ENCODE measurements at regions not wholly inside any gene's neighbourhood (a gene's known extent, or its start where the extent isn't known, plus 50 kb on each side); places are given as distances from the start of the nearest gene placed in this dataset.

- no peaks in the 10 kb centered on the region for H3K27me3 ChIP-seq (ENCODE audit: control insufficient read depth in 1 of 2, insufficient read depth in 1 of 2, low read length in 2 of 2)
- H2BK5ac ChIP-seq (ENCODE audit: low read depth, low read length, poor library complexity, severe bottlenecking) = no peak overlapping the region
- no peak overlapping the region for H2BK15ac ChIP-seq (ENCODE audit: low read depth, poor library complexity, severe bottlenecking)
- no peaks in the 10 kb centered on the region for H3K9me3 ChIP-seq (ENCODE audit: control insufficient read depth, low read length)
- no peak overlapping the region for H3K14ac ChIP-seq (ENCODE audit: low read length in 2 of 2)
- H3K27ac ChIP-seq (ENCODE audit: low read length, poor library complexity, severe bottlenecking) = no peak overlapping the region
- no peak overlapping the region for H2AFZ ChIP-seq (ENCODE audit: low read depth, low read length)
- DNase-seq = no peak
- no peak overlapping the region for H3K4ac ChIP-seq (ENCODE audit: low read depth in 1 of 2, low read length in 2 of 2)
- no peaks in the 10 kb centered on the region for H3K79me1 ChIP-seq (replicated peaks; ENCODE audit: low read length, poor library complexity, severe bottlenecking)
- no peak overlapping the region for H3K18ac ChIP-seq (ENCODE audit: low read depth in 1 of 2, low read length in 2 of 2)
- H3K36me3 ChIP-seq (ENCODE audit: control insufficient read depth in 1 of 2, insufficient read depth in 2 of 2, low read depth in 1 of 2, low read length in 2 of 2) = no peaks in the 10 kb centered on the region
- H3K23ac ChIP-seq (ENCODE audit: low read length in 2 of 2) = no peak overlapping the region
- H3K4me3 ChIP-seq (ENCODE audit: insufficient read depth in 1 of 2, low read depth in 1 of 2, low read length in 2 of 2) = no peak overlapping the region
- no peak overlapping the region for H2BK120ac ChIP-seq (ENCODE audit: low read depth, low read length)
- H4K8ac ChIP-seq (ENCODE audit: low read length) = no peak overlapping the region
- no peak overlapping the region for H3K9ac ChIP-seq (ENCODE audit: low read length)
- no peaks in the 10 kb centered on the region for H3K4me1 ChIP-seq (ENCODE audit: control insufficient read depth, insufficient read depth, low read depth, low read length)
- H2BK12ac ChIP-seq (ENCODE audit: low read length in 2 of 2) = no peak overlapping the region
- no peak overlapping the region for H2AK5ac ChIP-seq (ENCODE audit: low read length, severe bottlenecking)
- WGBS = no CpG with 5 or more reads among the region's 1 CpG
- H3K4me2 ChIP-seq (ENCODE audit: low read length, poor library complexity, severe bottlenecking) = no peak overlapping the region
- H4K91ac ChIP-seq (ENCODE audit: low read length) = no peak overlapping the region
Measured at GRCh38 chr5:163005949-163006348, 431.4 kb upstream of the CCNG1 start.

- H3K18ac ChIP-seq (ENCODE audit: low read depth in 1 of 2, low read length in 2 of 2) = no peak overlapping the region
- WGBS = 70% methylated on average over 1 of the region's 1 CpG
- no peak overlapping the region for H3K14ac ChIP-seq (ENCODE audit: low read length in 2 of 2)
- no peak overlapping the region for H2BK12ac ChIP-seq (ENCODE audit: low read length in 2 of 2)
- no peak overlapping the region for H3K23ac ChIP-seq (ENCODE audit: low read length in 2 of 2)
- no peaks in the 10 kb centered on the region for H3K36me3 ChIP-seq (ENCODE audit: control insufficient read depth in 1 of 2, insufficient read depth in 2 of 2, low read depth in 1 of 2, low read length in 2 of 2)
- H3K9me3 ChIP-seq (ENCODE audit: control insufficient read depth, low read length) = peaks cover 5% of the 10 kb centered on the region
- H3K4ac ChIP-seq (ENCODE audit: low read depth in 1 of 2, low read length in 2 of 2) = no peak overlapping the region
- no peak overlapping the region for H4K8ac ChIP-seq (ENCODE audit: low read length)
- H3K4me3 ChIP-seq (ENCODE audit: insufficient read depth in 1 of 2, low read depth in 1 of 2, low read length in 2 of 2) = no peak overlapping the region
- H2BK120ac ChIP-seq (ENCODE audit: low read depth, low read length) = no peak overlapping the region
- no peak overlapping the region for H3K4me2 ChIP-seq (ENCODE audit: low read length, poor library complexity, severe bottlenecking)
- H3K9ac ChIP-seq (ENCODE audit: low read length) = no peak overlapping the region
- H2BK5ac ChIP-seq (ENCODE audit: low read depth, low read length, poor library complexity, severe bottlenecking) = no peak overlapping the region
- H3K79me1 ChIP-seq (replicated peaks; ENCODE audit: low read length, poor library complexity, severe bottlenecking) = no peaks in the 10 kb centered on the region
- H3K27ac ChIP-seq (ENCODE audit: low read length, poor library complexity, severe bottlenecking) = no peak overlapping the region
- no peak overlapping the region for H2BK15ac ChIP-seq (ENCODE audit: low read depth, poor library complexity, severe bottlenecking)
- H4K91ac ChIP-seq (ENCODE audit: low read length) = no peak overlapping the region
- H3K27me3 ChIP-seq (ENCODE audit: control insufficient read depth in 1 of 2, insufficient read depth in 1 of 2, low read length in 2 of 2) = no peaks in the 10 kb centered on the region
- no peak overlapping the region for H2AK5ac ChIP-seq (ENCODE audit: low read length, severe bottlenecking)
- H2AFZ ChIP-seq (ENCODE audit: low read depth, low read length) = no peak overlapping the region
- H3K4me1 ChIP-seq (ENCODE audit: control insufficient read depth, insufficient read depth, low read depth, low read length) = no peaks in the 10 kb centered on the region
- DNase-seq = no peak
Measured at GRCh38 chr5:163022582-163023128, 414.7 kb upstream of the CCNG1 start.

- no peaks in the 10 kb centered on the region for H3K36me3 ChIP-seq (ENCODE audit: control insufficient read depth in 1 of 2, insufficient read depth in 2 of 2, low read depth in 1 of 2, low read length in 2 of 2)
- 81% methylated on average over 2 of the region's 2 CpGs for WGBS
- no peak overlapping the region for H2AFZ ChIP-seq (ENCODE audit: low read depth, low read length)
- H3K27me3 ChIP-seq (ENCODE audit: control insufficient read depth in 1 of 2, insufficient read depth in 1 of 2, low read length in 2 of 2) = no peaks in the 10 kb centered on the region
- H3K23ac ChIP-seq (ENCODE audit: low read length in 2 of 2) = no peak overlapping the region
- H3K4me2 ChIP-seq (ENCODE audit: low read length, poor library complexity, severe bottlenecking) = no peak overlapping the region
- H3K4me1 ChIP-seq (ENCODE audit: control insufficient read depth, insufficient read depth, low read depth, low read length) = no peaks in the 10 kb centered on the region
- no peak overlapping the region for H2BK12ac ChIP-seq (ENCODE audit: low read length in 2 of 2)
- peaks cover 5% of the 10 kb centered on the region for H3K9me3 ChIP-seq (ENCODE audit: control insufficient read depth, low read length)
- H2BK120ac ChIP-seq (ENCODE audit: low read depth, low read length) = no peak overlapping the region
- no peak overlapping the region for H4K91ac ChIP-seq (ENCODE audit: low read length)
- H3K9ac ChIP-seq (ENCODE audit: low read length) = no peak overlapping the region
- H3K27ac ChIP-seq (ENCODE audit: low read length, poor library complexity, severe bottlenecking) = no peak overlapping the region
- H3K4me3 ChIP-seq (ENCODE audit: insufficient read depth in 1 of 2, low read depth in 1 of 2, low read length in 2 of 2) = no peak overlapping the region
- no peak overlapping the region for H2AK5ac ChIP-seq (ENCODE audit: low read length, severe bottlenecking)
- no peak overlapping the region for H2BK15ac ChIP-seq (ENCODE audit: low read depth, poor library complexity, severe bottlenecking)
- DNase-seq = no peak
- H3K14ac ChIP-seq (ENCODE audit: low read length in 2 of 2) = no peak overlapping the region
- no peak overlapping the region for H4K8ac ChIP-seq (ENCODE audit: low read length)
- no peak overlapping the region for H3K18ac ChIP-seq (ENCODE audit: low read depth in 1 of 2, low read length in 2 of 2)
- H3K79me1 ChIP-seq (replicated peaks; ENCODE audit: low read length, poor library complexity, severe bottlenecking) = no peaks in the 10 kb centered on the region
- H3K4ac ChIP-seq (ENCODE audit: low read depth in 1 of 2, low read length in 2 of 2) = no peak overlapping the region
- H2BK5ac ChIP-seq (ENCODE audit: low read depth, low read length, poor library complexity, severe bottlenecking) = no peak overlapping the region
Measured at GRCh38 chr5:163023846-163024245, 413.5 kb upstream of the CCNG1 start.

GRCh38 chr5:163024936-163025335 lies 412.5 kb upstream of the CCNG1 start:
- H2BK12ac ChIP-seq (ENCODE audit: low read length in 2 of 2) = no peak overlapping the region
- no peaks in the 10 kb centered on the region for H3K79me1 ChIP-seq (replicated peaks; ENCODE audit: low read length, poor library complexity, severe bottlenecking)
- WGBS = 62% methylated on average over 6 of the region's 7 CpGs

More at GRCh38 chr5:163024936-163025335, 412.5 kb upstream of the CCNG1 start:
- Histone ChIP-seq H3K9ac (ENCODE audit: low read length) (no peak overlapping the region), H3K4me1 (ENCODE audit: control insufficient read depth, insufficient read depth, low read depth, low read length) (no peaks in the 10 kb centered on the region), H3K4me2 (ENCODE audit: low read length, poor library complexity, severe bottlenecking) (no peak overlapping the region), H3K27ac (ENCODE audit: low read length, poor library complexity, severe bottlenecking) (no peak overlapping the region), H2BK5ac (ENCODE audit: low read depth, low read length, poor library complexity, severe bottlenecking) (no peak overlapping the region), H2AK5ac (ENCODE audit: low read length, severe bottlenecking) (no peak overlapping the region), H2AFZ (ENCODE audit: low read depth, low read length) (no peak overlapping the region), H3K4me3 (ENCODE audit: insufficient read depth in 1 of 2, low read depth in 1 of 2, low read length in 2 of 2) (no peak overlapping the region), H2BK120ac (ENCODE audit: low read depth, low read length) (no peak overlapping the region), H3K4ac (ENCODE audit: low read depth in 1 of 2, low read length in 2 of 2) (no peak overlapping the region), H3K18ac (ENCODE audit: low read depth in 1 of 2, low read length in 2 of 2) (no peak overlapping the region), H3K36me3 (ENCODE audit: control insufficient read depth in 1 of 2, insufficient read depth in 2 of 2, low read depth in 1 of 2, low read length in 2 of 2) (no peaks in the 10 kb centered on the region), H4K8ac (ENCODE audit: low read length) (no peak overlapping the region), H4K91ac (ENCODE audit: low read length) (no peak overlapping the region), H3K9me3 (ENCODE audit: control insufficient read depth, low read length) (peaks cover 8% of the 10 kb centered on the region), H3K27me3 (ENCODE audit: control insufficient read depth in 1 of 2, insufficient read depth in 1 of 2, low read length in 2 of 2) (no peaks in the 10 kb centered on the region), H3K23ac (ENCODE audit: low read length in 2 of 2) (no peak overlapping the region), H2BK15ac (ENCODE audit: low read depth, poor library complexity, severe bottlenecking) (no peak overlapping the region), H3K14ac (ENCODE audit: low read length in 2 of 2) (no peak overlapping the region)
- no peak for DNase-seq
